ENCODE measurements at regions not wholly inside any gene's neighbourhood (a gene's known extent, or its start where the extent isn't known, plus 50 kb on each side); places are given as distances from the start of the nearest gene placed in this dataset.
"Not testable (repeated sequence)": the region's sequence is repeated elsewhere in the genome, so short reads cannot be mapped to it uniquely, and the experiment has no call there.

DNA sequence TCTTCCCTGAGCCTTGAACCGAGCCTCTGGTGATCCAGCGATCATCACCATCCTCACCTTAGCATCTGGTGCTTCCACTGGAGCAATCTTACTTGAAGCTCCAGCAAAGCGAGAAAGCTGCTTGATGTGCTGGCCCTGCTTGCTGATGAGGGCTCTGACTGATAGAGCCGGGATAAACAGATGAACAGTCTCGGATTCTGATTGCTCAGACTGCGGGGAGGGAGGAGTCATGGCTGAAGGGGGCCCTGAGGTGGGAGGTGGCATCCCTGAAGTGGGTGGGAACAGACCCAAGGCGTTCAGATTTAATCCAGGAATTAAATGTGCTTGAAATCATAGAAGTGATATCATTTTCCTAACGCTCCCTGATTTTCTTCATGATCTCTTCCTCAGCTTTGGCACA is 74.4 kb upstream of the RPS6KA2 start:
- not testable (repeated sequence) for TF ChIP-seq POLR2A (IDR thresholded peaks at IDR 0.05; ENCODE audit: low read depth, low read length); POLR2AphosphoS5 (IDR thresholded peaks at IDR 0.05; ENCODE audit: insufficient read depth, low read depth, low read length); EZH2 (IDR thresholded peaks at IDR 0.05; ENCODE audit: borderline replicate concordance, low read depth, low read length, severe bottlenecking); JUN (IDR thresholded peaks at IDR 0.05; ENCODE audit: borderline replicate concordance, insufficient read depth, insufficient read length, low read depth); GATA2 (IDR thresholded peaks at IDR 0.05; ENCODE audit: insufficient read depth, insufficient read length, low read depth, low read length); MYC (IDR thresholded peaks at IDR 0.05; ENCODE audit: low read depth, low read length); FOS (IDR thresholded peaks at IDR 0.05; ENCODE audit: borderline replicate concordance, insufficient read depth, low read length)
- TF ChIP-seq, protein P1, sequence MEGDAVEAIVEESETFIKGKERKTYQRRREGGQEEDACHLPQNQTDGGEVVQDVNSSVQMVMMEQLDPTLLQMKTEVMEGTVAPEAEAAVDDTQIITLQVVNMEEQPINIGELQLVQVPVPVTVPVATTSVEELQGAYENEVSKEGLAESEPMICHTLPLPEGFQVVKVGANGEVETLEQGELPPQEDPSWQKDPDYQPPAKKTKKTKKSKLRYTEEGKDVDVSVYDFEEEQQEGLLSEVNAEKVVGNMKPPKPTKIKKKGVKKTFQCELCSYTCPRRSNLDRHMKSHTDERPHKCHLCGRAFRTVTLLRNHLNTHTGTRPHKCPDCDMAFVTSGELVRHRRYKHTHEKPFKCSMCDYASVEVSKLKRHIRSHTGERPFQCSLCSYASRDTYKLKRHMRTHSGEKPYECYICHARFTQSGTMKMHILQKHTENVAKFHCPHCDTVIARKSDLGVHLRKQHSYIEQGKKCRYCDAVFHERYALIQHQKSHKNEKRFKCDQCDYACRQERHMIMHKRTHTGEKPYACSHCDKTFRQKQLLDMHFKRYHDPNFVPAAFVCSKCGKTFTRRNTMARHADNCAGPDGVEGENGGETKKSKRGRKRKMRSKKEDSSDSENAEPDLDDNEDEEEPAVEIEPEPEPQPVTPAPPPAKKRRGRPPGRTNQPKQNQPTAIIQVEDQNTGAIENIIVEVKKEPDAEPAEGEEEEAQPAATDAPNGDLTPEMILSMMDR (IDR thresholded peaks at IDR 0.05; ENCODE audit: extremely low read depth in 1 of 2, insufficient read depth in 1 of 2, low read depth in 1 of 2, low read length in 2 of 2), result not testable (repeated sequence)
- TF ChIP-seq, protein P2, sequence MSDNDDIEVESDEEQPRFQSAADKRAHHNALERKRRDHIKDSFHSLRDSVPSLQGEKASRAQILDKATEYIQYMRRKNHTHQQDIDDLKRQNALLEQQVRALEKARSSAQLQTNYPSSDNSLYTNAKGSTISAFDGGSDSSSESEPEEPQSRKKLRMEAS (IDR thresholded peaks at IDR 0.05; ENCODE audit: insufficient read depth, insufficient read length), result not testable (repeated sequence)

Measured in endothelial cell of umbilical vein (primary cell).